Spleen (tissue), 7 donors: ENCODE measurements at regions not wholly inside any gene's neighbourhood (a gene's known extent, or its start where the extent isn't known, plus 50 kb on each side); places are given as distances from the start of the nearest gene placed in this dataset.

ENCODE experiments used
- CTCF ChIP-seq, 11 experiments: fragments of 200-600 bp in 7 of 11; fragments of 450-650 bp in 4 of 11; sonication (generic) in 4 of 11; IDR thresholded peaks in 8 of 11; conservative IDR thresholded peaks in 3 of 11; 1 replicate in 7 of 11; 2 replicates in 4 of 11; pipeline versions ENCODE4 v1.4.0 to v1.8.0; 2016 to 2021; ENCODE audit warnings: antibody characterized with exemption in 11 of 11, inconsistent platforms in 4 of 11, mild to moderate bottlenecking in 1 of 11
- POLR2A ChIP-seq, 3 donors: fragments of 450-650 bp; IDR thresholded peaks; one replicate each; pipeline ENCODE4 v1.5.1; 2017; ENCODE audit warnings: antibody characterized with exemption in 3 of 3, mild to moderate bottlenecking in 1 of 3
- donor health status: DM: no; HTN: no; CAD: no; lungs with moderate emphysema.
- donor health status: DM: no; HTN: no; CAD: no.
- donor health status: DM: no; HTN: no; CAD: no.

GRCh38 chr2:65901756-65902155 lies 469.4 kb upstream of the SPRED2 start:
- TF ChIP-seq POLR2A (IDR thresholded peaks at IDR 0.05) (no peak), CTCF (IDR thresholded peaks at IDR 0.05 in 8 of 11, conservative IDR thresholded peaks at IDR 0.05 in 3 of 11) (no peak)
